ENCODE measurements at regions not wholly inside any gene's neighbourhood (a gene's known extent, or its start where the extent isn't known, plus 50 kb on each side); places are given as distances from the start of the nearest gene placed in this dataset.
"Not testable (repeated sequence)": the region's sequence is repeated elsewhere in the genome, so short reads cannot be mapped to it uniquely, and the experiment has no call there.

- no peaks in the 10 kb centered on the region for H3K79me2 ChIP-seq (ENCODE audit: insufficient read depth, low read length)
- no peak for TF ChIP-seq REST (IDR thresholded peaks at IDR 0.05; ENCODE audit: low read depth)
- no peak for TF ChIP-seq SRF (IDR thresholded peaks at IDR 0.05; ENCODE audit: low read depth)
- no peak for TF ChIP-seq EZH2phosphoT487 (IDR thresholded peaks at IDR 0.05; ENCODE audit: borderline replicate concordance)
- no peak for TF ChIP-seq ZNF274 (IDR thresholded peaks at IDR 0.05; ENCODE audit: low read depth, low read length)
- TF ChIP-seq ZBTB33 (IDR thresholded peaks at IDR 0.05; ENCODE audit: extremely low read depth, insufficient replicate concordance, low read length): no peak
- TF ChIP-seq JUND (IDR thresholded peaks at IDR 0.05): no peak
- no peak for TF ChIP-seq SIN3A (IDR thresholded peaks at IDR 0.05; ENCODE audit: low read depth)
- ChIA-PET POLR2A (no interaction called here), RAD21 (ENCODE audit: low non-redundant PET in 1 of 2, low total read pairs in 2 of 2, uncharacterized antibody in 2 of 2, unreplicated experiment in 2 of 2) (no interaction called here), CTCF (no interaction called here)
- no peak for DNase-seq (ENCODE audit: low read depth, low spot score)
- peaks cover 37% of the 10 kb centered on the region for H3K27me3 ChIP-seq (ENCODE audit: insufficient read depth, low read length)
- no peak overlapping the region for H3K4me2 ChIP-seq (ENCODE audit: low read length)
- H3K9me2 ChIP-seq (ENCODE audit: insufficient read depth): no peaks in the 10 kb centered on the region
- no peaks in the 10 kb centered on the region for H3K36me3 ChIP-seq (ENCODE audit: control insufficient read depth in 1 of 2, insufficient read depth in 2 of 2, low read length in 2 of 2)
- BruUV-seq (replicated peaks): no TSS peak
- no peaks in the 10 kb centered on the region for H4K20me1 ChIP-seq (ENCODE audit: insufficient read depth)
- no peak overlapping the region for H3K27ac ChIP-seq (ENCODE audit: low read depth, low read length)
- no peaks in the 10 kb centered on the region for H3K4me1 ChIP-seq (ENCODE audit: control insufficient read depth in 1 of 2, insufficient read depth in 2 of 2, low read length in 2 of 2)
- no peak for ATAC-seq
- no peaks in the 10 kb centered on the region for H3K9me3 ChIP-seq (ENCODE audit: control insufficient read depth in 1 of 2, insufficient read depth in 1 of 2, low read depth in 1 of 2, low read length in 2 of 2)
- H2AFZ ChIP-seq (ENCODE audit: low read depth, low read length, poor library complexity, severe bottlenecking): no peak overlapping the region
- intact Hi-C loops (cut with micrococcal nuclease): no loop called here
- H3K4me3 ChIP-seq (replicated peaks in 1 of 2; ENCODE audit: low read depth in 1 of 2, low read length in 2 of 2): no peak overlapping the region
- no peak overlapping the region for H3K9ac ChIP-seq (ENCODE audit: low read length)
These were observed 555.7 kb upstream of the B3GAT1 start for GRCh38 chr11:134967746-134968145.

- RAD21 ChIA-PET (ENCODE audit: low non-redundant PET in 1 of 2, low total read pairs in 2 of 2, uncharacterized antibody in 2 of 2, unreplicated experiment in 2 of 2); H4K20me1 ChIP-seq (ENCODE audit: insufficient read depth); CTCF ChIA-PET; BruUV-seq (replicated peaks); H3K9ac ChIP-seq (ENCODE audit: low read length); H3K36me3 ChIP-seq (ENCODE audit: control insufficient read depth in 1 of 2, insufficient read depth in 2 of 2, low read length in 2 of 2); H3K79me2 ChIP-seq (ENCODE audit: insufficient read depth, low read length); H2AFZ ChIP-seq (ENCODE audit: low read depth, low read length, poor library complexity, severe bottlenecking); H3K9me3 ChIP-seq (ENCODE audit: control insufficient read depth in 1 of 2, insufficient read depth in 1 of 2, low read depth in 1 of 2, low read length in 2 of 2); H3K9me2 ChIP-seq (ENCODE audit: insufficient read depth); H3K4me2 ChIP-seq (ENCODE audit: low read length); H3K4me3 ChIP-seq (replicated peaks in 1 of 2; ENCODE audit: low read depth in 1 of 2, low read length in 2 of 2); DNase-seq (ENCODE audit: low read depth, low spot score); POLR2A ChIA-PET; ATAC-seq; H3K4me1 ChIP-seq (ENCODE audit: control insufficient read depth in 1 of 2, insufficient read depth in 2 of 2, low read length in 2 of 2); H3K27ac ChIP-seq (ENCODE audit: low read depth, low read length); intact Hi-C loops (cut with micrococcal nuclease): not testable (repeated sequence)
- peaks cover 20% of the 10 kb centered on the region for H3K27me3 ChIP-seq (ENCODE audit: insufficient read depth, low read length)
These were observed 549.3 kb upstream of the B3GAT1 start for GRCh38 chr11:134961386-134961785.

All from HCT116 (cell line).